BLaER1 (cell line): ENCODE measurements at regions not wholly inside any gene's neighbourhood (a gene's known extent, or its start where the extent isn't known, plus 50 kb on each side); places are given as distances from the start of the nearest gene placed in this dataset.

Experiments used
- H3K27ac ChIP-seq: shearing (Covaris generic); formaldehyde crosslinking; 2 replicates; pipeline ENCODE4 v1.8.1; 2022
- H3K27me3 ChIP-seq: shearing (Covaris generic); formaldehyde crosslinking; 2 replicates; pipeline ENCODE4 v1.8.1; 2022
- H3K36me3 ChIP-seq: shearing (Covaris generic); formaldehyde crosslinking; 2 replicates; pipeline ENCODE4 v1.8.1; 2022
- H3K4me1 ChIP-seq: shearing (Covaris generic); formaldehyde crosslinking; 2 replicates; pipeline ENCODE4 v1.8.1; 2022
- H3K4me2 ChIP-seq: shearing (Covaris generic); formaldehyde crosslinking; 2 replicates; pipeline ENCODE4 v1.8.1; 2022
- H3K4me3 ChIP-seq: shearing (Covaris generic); formaldehyde crosslinking; 2 replicates; pipeline ENCODE4 v1.8.1; 2022
- H3K9ac ChIP-seq: shearing (Covaris generic); formaldehyde crosslinking; 2 replicates; pipeline ENCODE4 v1.8.1; 2022
- H3K9me3 ChIP-seq: shearing (Covaris generic); formaldehyde crosslinking; 2 replicates; pipeline ENCODE4 v1.8.1; 2022
- H4K20me1 ChIP-seq: shearing (Covaris generic); formaldehyde crosslinking; 2 replicates; pipeline ENCODE4 v1.8.1; 2022
- Cebpa-rat ChIP-seq: shearing (Covaris generic); IDR thresholded peaks from 2 replicates; pipeline ENCODE4 v1.8.1; 2022

GRCh38 chr3:168289471-168290008, 193.8 kb upstream of the GOLIM4 start:
- Histone ChIP-seq H3K27me3 (no peaks in the 10 kb centered on the region), H3K9me3 (no peaks in the 10 kb centered on the region), H3K36me3 (no peaks in the 10 kb centered on the region), H3K4me3 (no peak overlapping the region), H3K4me2 (no peak overlapping the region), H4K20me1 (no peaks in the 10 kb centered on the region), H3K27ac (no peak overlapping the region), H3K9ac (no peak overlapping the region), H3K4me1 (0 out of 2 replicates have a peak, but pooled peaks cover 5% of the 10 kb centered on the region)
- TF ChIP-seq Cebpa-rat: no peak

- Histone ChIP-seq H4K20me1 (no peaks in the 10 kb centered on the region), H3K36me3 (no peaks in the 10 kb centered on the region), H3K9me3 (no peaks in the 10 kb centered on the region), H3K27ac (no peak overlapping the region), H3K9ac (no peak overlapping the region), H3K27me3 (no peaks in the 10 kb centered on the region), H3K4me3 (no peak overlapping the region), H3K4me1 (0 out of 2 replicates have a peak, but pooled peaks cover 5% of the 10 kb centered on the region), H3K4me2 (no peak overlapping the region)
- no peak for TF ChIP-seq Cebpa-rat
These were observed 193.0 kb upstream of the GOLIM4 start for GRCh38 chr3:168288511-168289401.

GRCh38 chr3:168285506-168285905, 189.8 kb upstream of the GOLIM4 start:
- H3K27me3 ChIP-seq: no peaks in the 10 kb centered on the region
- no peak overlapping the region for H3K9ac ChIP-seq
- no peak overlapping the region for H3K4me2 ChIP-seq
- no peaks in the 10 kb centered on the region for H4K20me1 ChIP-seq
- no peaks in the 10 kb centered on the region for H3K4me1 ChIP-seq
- H3K4me3 ChIP-seq: no peak overlapping the region
- H3K9me3 ChIP-seq: no peaks in the 10 kb centered on the region
- H3K27ac ChIP-seq: no peak overlapping the region
- H3K36me3 ChIP-seq: no peaks in the 10 kb centered on the region
- TF ChIP-seq Cebpa-rat: no peak

- H3K27me3 ChIP-seq: no peaks in the 10 kb centered on the region
These were observed 189.0 kb upstream of the GOLIM4 start for GRCh38 chr3:168284728-168285127.

GRCh38 chr3:168275662-168276061, 179.9 kb upstream of the GOLIM4 start:
- H3K4me3 ChIP-seq: no peak overlapping the region
- H3K4me1 ChIP-seq: no peaks in the 10 kb centered on the region
- no peak for TF ChIP-seq Cebpa-rat
- no peak overlapping the region for H3K4me2 ChIP-seq
- H3K27me3 ChIP-seq: no peaks in the 10 kb centered on the region
- no peak overlapping the region for H3K27ac ChIP-seq
- no peaks in the 10 kb centered on the region for H3K9me3 ChIP-seq
- H3K9ac ChIP-seq: no peak overlapping the region
- H4K20me1 ChIP-seq: no peaks in the 10 kb centered on the region
- H3K36me3 ChIP-seq: no peaks in the 10 kb centered on the region

More at GRCh38 chr3:168284728-168285127, 189.0 kb upstream of the GOLIM4 start:
- Histone ChIP-seq H4K20me1 (no peaks in the 10 kb centered on the region), H3K4me3 (no peak overlapping the region), H3K9ac (no peak overlapping the region), H3K4me2 (no peak overlapping the region), H3K4me1 (no peaks in the 10 kb centered on the region), H3K27ac (no peak overlapping the region), H3K36me3 (no peaks in the 10 kb centered on the region), H3K9me3 (no peaks in the 10 kb centered on the region)
- TF ChIP-seq Cebpa-rat: no peak

GRCh38 chr3:168273917-168274316, 178.2 kb upstream of the GOLIM4 start:
- Histone ChIP-seq H3K27ac (no peak overlapping the region), H3K36me3 (no peaks in the 10 kb centered on the region), H3K4me3 (no peak overlapping the region), H3K9me3 (no peaks in the 10 kb centered on the region), H3K9ac (no peak overlapping the region), H3K4me1 (no peaks in the 10 kb centered on the region), H4K20me1 (no peaks in the 10 kb centered on the region), H3K4me2 (no peak overlapping the region), H3K27me3 (no peaks in the 10 kb centered on the region)
- TF ChIP-seq Cebpa-rat: no peak

GRCh38 chr3:168273036-168273435, 177.3 kb upstream of the GOLIM4 start:
- no peak overlapping the region for H3K4me3 ChIP-seq
- H3K4me1 ChIP-seq: no peaks in the 10 kb centered on the region
- H3K9ac ChIP-seq: no peak overlapping the region
- H3K27me3 ChIP-seq: no peaks in the 10 kb centered on the region
- no peaks in the 10 kb centered on the region for H4K20me1 ChIP-seq
- no peak for TF ChIP-seq Cebpa-rat
- H3K4me2 ChIP-seq: no peak overlapping the region
- no peaks in the 10 kb centered on the region for H3K9me3 ChIP-seq
- no peaks in the 10 kb centered on the region for H3K36me3 ChIP-seq
- H3K27ac ChIP-seq: no peak overlapping the region

GRCh38 chr3:168272343-168272985, 176.7 kb upstream of the GOLIM4 start:
- Histone ChIP-seq H3K36me3 (no peaks in the 10 kb centered on the region), H3K4me2 (no peak overlapping the region), H3K27me3 (no peaks in the 10 kb centered on the region), H3K9ac (no peak overlapping the region), H4K20me1 (no peaks in the 10 kb centered on the region), H3K4me1 (no peaks in the 10 kb centered on the region), H3K9me3 (no peaks in the 10 kb centered on the region), H3K4me3 (no peak overlapping the region), H3K27ac (no peak overlapping the region)
- no peak for TF ChIP-seq Cebpa-rat

- Histone ChIP-seq H3K4me3 (no peak overlapping the region), H3K27me3 (no peaks in the 10 kb centered on the region), H3K9me3 (no peaks in the 10 kb centered on the region), H3K27ac (no peak overlapping the region), H3K4me2 (no peak overlapping the region), H3K4me1 (no peaks in the 10 kb centered on the region), H4K20me1 (no peaks in the 10 kb centered on the region), H3K36me3 (no peaks in the 10 kb centered on the region), H3K9ac (no peak overlapping the region)
- no peak for TF ChIP-seq Cebpa-rat
These were observed 176.2 kb upstream of the GOLIM4 start for GRCh38 chr3:168271932-168272331.

- Histone ChIP-seq H3K4me3 (no peak overlapping the region), H3K27ac (no peak overlapping the region), H3K36me3 (no peaks in the 10 kb centered on the region), H4K20me1 (no peaks in the 10 kb centered on the region), H3K4me2 (no peak overlapping the region), H3K27me3 (no peaks in the 10 kb centered on the region), H3K9me3 (no peaks in the 10 kb centered on the region), H3K4me1 (no peaks in the 10 kb centered on the region), H3K9ac (no peak overlapping the region)
- TF ChIP-seq Cebpa-rat: no peak
These were observed 173.3 kb upstream of the GOLIM4 start for GRCh38 chr3:168269001-168269400.
